ENCODE measurements at regions not wholly inside any gene's neighbourhood (a gene's known extent, or its start where the extent isn't known, plus 50 kb on each side); places are given as distances from the start of the nearest gene placed in this dataset.

DNA sequence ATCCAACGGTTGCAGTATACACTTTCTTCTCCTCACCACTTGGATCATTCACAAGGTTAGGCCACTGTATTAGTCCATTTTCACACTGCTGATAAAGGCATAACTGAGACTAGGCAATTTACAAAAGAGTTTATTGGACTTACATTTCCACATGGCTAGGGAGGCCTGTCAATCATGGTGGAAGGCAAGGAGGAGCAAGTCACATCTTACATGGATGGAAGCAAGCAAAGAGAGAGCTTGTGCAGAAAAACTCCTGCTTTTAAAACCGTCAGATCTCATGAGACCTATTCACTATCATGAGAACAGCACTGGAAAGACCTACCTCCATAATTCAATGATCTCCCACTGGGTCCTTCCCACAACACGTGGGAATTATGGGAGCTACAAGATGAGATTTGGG lies 81.8 kb upstream of the DAP start:
- no peak for DNase-seq

DNA sequence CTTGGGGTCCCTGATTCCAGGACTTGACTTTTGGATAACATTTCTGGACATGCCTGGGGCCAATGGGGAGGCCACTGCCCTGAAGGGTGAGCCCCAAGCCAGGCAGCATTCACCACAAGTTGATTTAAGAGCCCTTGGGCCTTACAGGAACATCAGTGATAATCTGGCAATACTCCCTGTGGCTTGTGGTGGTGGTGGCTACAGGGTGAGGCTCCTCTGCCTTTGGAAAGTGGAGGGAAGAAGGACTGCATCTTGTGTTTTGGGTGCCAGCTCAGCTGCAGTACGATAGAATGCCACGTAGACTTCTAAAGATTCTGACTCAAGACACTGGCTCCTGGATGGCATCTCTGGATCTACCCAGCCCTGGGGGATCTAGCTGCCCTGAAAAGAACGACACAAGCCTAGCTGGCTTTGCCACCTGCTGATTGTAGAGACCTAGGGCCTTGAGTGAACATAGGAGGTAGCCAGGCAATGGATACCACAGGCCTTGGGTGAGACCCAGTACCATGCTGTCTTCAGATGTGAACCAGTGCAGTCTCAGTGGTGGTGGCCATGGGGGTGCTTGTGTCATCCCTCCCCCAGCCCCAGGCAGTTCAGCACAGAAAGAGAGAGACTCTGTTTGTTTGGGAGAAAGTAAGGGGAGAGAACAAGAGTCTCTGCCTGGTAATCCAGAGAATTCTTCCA lies 79.0 kb upstream of the DAP start:
- DNase-seq = no peak

DNA sequence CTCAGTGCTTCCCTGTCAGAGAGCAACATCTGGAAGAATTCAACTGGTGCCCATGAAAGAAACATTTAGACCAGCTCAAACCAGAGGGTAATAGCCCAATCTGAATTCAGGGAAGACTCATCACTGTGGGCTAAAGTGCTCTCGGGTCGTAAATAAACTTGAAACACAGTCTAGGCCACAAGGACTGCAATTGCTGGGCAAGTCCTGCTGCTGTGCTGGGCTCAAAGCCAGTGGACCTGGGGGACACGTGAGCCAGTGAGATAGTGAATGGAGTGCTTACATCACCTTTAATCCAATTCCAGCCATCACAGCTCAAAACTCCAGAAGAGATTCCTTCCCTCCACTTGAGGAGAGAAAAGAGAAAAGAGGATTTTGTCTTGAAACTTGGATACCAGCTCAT lies 78.1 kb upstream of the DAP start:
- no peak for DNase-seq

DNA sequence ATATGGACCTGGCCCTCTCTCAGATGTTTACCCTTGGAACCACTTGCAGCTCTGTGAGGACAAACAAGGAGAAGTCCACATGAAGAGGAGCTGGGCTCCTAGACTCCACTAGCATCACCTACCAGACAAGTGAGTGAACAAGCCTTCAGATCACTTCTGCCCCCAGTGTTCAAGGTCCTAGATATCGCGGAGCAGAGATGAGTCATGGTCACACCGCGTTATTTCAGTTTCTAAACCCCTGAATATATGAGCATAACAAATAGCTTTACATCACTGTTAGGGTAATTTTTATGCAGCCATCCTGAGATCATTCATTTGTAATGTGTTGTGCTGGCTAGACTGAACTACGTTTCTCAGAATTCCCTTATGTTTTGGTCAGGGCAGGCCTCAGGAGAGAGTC lies 77.0 kb upstream of the DAP start:
- DNase-seq = no peak

DNA sequence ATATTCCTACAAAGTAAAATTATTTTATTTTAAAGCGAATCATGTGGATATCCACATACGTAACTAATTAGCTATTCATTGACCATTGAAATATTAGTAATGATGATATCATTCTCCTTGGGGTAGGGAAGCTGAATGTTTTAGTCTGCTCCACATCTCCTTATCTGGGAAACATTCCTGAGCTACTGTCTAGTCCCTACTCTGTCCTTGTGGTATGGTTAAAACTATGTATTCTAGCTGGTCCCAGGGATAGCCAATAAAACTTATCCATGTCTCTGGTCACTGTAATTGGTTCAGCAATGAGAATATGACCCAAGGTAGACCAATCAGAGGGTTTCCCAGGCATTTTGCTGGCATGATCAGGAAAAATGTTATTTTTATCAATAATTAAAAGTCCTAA lies 76.0 kb upstream of the DAP start:
- no peak for DNase-seq

DNA sequence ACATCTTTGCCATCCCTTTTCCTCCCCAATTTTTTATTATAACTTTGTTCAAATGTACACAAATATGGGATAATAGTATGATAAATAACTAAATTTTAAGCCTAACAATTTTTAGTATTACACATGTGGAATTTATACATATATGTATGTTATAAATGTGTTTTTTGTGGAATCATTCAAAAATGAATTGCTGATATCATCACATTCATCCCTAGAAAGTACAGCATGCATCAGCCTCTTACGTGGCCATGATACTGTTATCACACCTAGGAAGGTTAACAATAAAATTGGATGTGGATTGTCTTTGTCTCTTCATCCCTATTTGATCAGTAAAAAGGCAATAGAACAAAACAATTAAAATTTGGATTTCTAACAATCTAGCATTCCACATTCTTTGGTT lies 73.7 kb upstream of the DAP start:
- DNase-seq = no peak

DNA sequence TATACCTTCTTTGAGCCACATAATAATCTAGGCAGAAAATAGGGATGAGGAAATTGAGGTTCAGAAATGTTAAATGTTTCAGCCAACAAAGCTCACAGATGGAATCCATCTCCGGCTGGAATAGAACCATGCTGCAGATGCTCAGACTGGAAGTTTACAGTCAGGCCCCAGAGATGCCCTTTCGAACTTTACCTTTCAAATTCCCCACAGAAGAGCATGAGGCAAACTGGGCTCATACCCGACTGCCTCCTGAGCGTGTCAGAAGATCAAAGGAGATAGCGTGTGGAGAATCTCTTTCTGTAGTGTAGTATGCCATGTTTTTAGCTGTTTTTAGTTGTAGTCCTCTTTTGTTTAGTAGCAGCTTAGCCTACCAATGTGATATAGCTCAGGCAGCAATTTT lies 72.0 kb upstream of the DAP start:
- DNase-seq = no peak

DNA sequence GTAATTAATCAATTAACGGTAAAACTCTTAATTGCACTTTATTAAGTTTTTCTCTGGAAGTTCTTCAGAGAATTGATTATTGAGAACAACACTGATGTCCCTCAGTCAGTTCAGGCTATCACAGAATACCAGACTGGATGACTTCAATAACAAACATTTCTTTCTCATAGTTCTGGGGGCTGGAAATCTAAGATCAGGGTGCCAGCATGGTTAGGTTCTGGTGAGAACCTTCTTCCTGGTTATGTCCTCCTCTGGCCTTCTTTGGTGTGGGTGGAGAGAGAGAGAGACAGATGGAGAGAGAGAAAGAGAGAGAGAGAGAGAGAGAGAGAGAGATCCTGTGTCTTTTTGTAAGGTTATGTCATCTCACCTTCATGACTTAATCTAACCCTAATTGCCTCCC lies 71.4 kb upstream of the DAP start:
- DNase-seq = no peak

DNA sequence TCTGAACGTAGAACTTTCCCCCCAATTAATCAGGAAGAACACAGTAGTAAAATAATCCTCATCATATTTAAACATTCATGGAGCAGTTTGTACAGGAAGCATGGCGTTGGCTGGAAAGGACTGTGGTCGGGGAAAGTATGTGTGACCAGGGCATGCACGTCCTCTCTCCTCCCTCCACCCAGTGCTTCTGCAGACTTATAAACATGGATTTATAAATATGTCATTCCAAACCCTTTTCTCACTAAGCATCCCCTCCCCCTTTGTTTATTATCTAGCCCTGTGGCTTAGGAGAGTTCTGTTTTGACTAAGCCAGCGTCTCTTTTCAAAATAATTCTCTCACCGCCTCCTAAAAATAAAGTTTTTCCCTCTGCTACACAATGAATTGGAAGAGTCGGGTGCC lies 70.4 kb upstream of the DAP start:
- no peak for DNase-seq

DNA sequence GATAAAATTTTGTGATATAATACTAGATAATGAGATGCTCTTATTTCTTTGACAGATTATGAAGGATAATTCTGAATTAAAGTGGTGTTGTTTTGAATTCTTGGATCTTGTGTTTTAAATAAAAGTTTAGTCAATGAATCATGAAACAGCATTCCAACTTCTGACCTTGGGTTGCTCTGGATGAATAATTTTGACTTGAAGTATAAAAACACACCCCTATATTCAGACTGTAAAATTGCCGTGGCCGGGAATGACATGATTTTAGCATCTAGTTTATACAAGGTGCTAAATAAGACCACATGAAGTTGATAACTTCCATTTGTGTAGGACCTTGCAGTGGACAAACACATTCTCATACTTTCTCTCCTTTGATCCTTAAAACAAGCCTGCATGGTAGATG lies 67.2 kb upstream of the DAP start:
- no peak for DNase-seq

DNA sequence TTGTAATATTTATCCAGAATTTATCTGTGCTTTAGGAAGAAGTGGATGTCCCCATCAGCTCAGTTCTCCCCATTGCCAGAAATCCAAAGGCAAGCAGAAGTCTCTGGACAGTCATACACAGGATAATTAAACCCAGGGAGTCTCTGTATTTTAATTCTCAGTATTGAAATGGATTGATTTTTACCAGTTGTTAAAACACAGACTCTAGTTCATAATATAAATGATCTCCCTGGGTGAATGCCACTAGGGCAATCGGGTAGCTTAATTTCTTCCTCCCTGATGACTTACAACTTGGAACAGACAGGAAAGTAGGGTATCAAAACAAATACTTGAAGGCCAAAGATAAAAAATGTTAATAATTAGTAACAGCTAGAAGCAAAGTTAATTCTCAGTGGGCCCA lies 66.5 kb upstream of the DAP start:
- DNase-seq = no peak

DNA sequence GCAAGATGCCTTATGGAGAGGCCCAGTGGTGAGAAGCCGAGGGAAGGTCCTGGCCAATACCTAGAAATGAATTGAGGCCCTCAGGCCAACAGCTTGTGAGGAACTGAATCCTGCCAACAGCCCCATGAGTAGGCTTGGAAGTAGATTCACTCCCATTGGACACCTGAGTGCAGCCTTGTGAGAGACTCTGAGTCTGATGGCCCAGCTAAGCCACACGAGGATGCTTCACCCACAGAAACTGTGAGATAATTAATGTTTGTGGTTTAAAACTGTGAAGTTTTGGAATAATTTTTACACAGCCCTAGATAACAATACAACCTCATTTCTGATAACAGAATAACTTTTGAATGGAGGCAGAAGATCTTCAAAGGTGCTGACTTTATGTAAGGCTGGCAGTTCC lies 65.9 kb upstream of the DAP start:
- DNase-seq = no peak

DNA sequence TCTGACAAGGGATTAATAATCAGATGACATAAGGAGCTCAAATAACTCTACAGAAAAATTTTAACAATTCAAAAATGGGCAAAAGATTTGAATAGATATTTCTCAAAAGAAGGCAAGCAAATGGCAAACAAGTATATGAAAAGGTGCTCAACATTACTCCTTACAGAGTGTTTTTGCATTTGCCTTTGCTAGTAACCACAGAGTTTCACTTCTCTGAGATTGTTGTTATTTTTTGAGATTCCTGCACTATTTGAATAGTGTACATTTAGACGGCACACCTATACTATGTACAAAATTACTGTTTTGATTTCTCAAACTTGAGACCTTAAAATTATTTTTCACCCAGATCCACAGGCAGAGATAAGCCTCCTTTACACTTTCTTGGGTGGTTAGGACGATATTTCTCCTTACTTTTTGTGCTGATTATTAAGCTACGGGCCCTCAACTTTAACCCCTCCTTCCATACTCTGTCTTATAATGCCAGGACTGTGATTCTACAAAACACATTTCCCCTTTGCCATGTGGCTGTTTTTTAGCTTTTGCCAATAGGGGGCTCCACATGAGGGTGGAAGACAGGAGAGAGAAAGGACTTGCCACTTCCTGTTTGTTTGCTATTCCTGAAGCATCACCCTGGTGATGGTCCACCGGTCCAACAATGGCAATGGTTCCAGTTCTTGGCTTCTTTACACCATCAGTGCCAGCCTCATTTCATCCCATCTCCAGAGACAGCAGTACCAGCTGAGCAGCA lies 65.0 kb upstream of the DAP start:
- DNase-seq = no peak

DNA sequence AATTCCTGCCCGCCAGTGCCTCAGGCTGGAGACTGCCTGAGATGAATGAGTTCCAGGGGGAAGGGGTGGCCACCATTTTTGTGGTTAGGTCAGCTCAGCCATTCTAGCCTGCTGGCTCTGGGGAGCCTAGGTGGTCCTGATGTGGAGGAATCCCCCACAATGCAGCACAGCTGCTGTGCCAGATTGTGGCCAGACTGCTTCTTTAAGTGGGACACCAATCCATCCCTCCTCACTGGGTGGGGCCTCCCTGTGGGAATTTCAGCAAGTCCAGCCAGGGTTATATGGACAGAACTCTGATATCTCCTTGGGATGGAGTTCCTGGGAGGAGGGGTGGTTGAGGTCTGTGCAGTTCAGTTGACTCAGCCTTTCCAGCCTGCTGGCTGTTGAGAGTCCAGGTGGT lies 51.2 kb upstream of the DAP start:
- no peak for DNase-seq

Data from NCI-H345 (cell line).